OCI-LY7 (cell line): ENCODE measurements at regions not wholly inside any gene's neighbourhood (a gene's known extent, or its start where the extent isn't known, plus 50 kb on each side); places are given as distances from the start of the nearest gene placed in this dataset.

ENCODE experiments used
- CTCF ChIP-seq: fragments of 200-600 bp; sonication (generic); conservative IDR thresholded peaks from 2 replicates; pipeline ENCODE4 v1.5.1; 2014; ENCODE audit warnings: mild to moderate bottlenecking, antibody characterized with exemption, low read length, moderate library complexity, mixed read lengths
- EZH2phosphoT487 ChIP-seq: fragments of 200-600 bp; sonication (generic); IDR thresholded peaks from 2 replicates; pipeline ENCODE4 v1.6.1; 2018; ENCODE audit warnings: low read depth, borderline replicate concordance, mild to moderate bottlenecking, mixed run types, antibody characterized with exemption, low read length, moderate library complexity, mixed read lengths

GRCh38 chr7:49371771-49372170 lies 401.7 kb upstream of the VWC2 start:
- TF ChIP-seq CTCF: no peak
- TF ChIP-seq EZH2phosphoT487: no peak
